Right lobe of liver (tissue), 6 donors: ENCODE measurements at regions not wholly inside any gene's neighbourhood (a gene's known extent, or its start where the extent isn't known, plus 50 kb on each side); places are given as distances from the start of the nearest gene placed in this dataset.

Experiments used
- ATAC-seq, 4 donors: fragments of 200-7000 bp; cut with Tn5 transposase; one replicate each; pipeline ENCODE4 v1.9.1; 2020; ENCODE audit warnings: mild to moderate bottlenecking in 4 of 4, moderate library complexity in 4 of 4
- DNase-seq, 3 donors: peaks; one replicate each; pipeline ENCODE4 v3.0.0-alpha.2; 2020
- H3K27ac ChIP-seq, 3 donors: fragments of 200-600 bp; one replicate each; pipeline ENCODE4 v1.8.0; 2022
- H3K27me3 ChIP-seq, 2 donors: fragments of 200-600 bp; one replicate each; pipeline ENCODE4 v1.8.0; 2022
- H3K36me3 ChIP-seq, 4 donors: fragments of 200-600 bp; sonication (generic) in 1 of 4; one replicate each; pipeline versions ENCODE4 v1.5.1 to v1.8.0; 2017 to 2022; ENCODE audit warnings: control low read depth in 1 of 4
- H3K4me1 ChIP-seq, 4 donors: fragments of 200-600 bp; sonication (generic) in 1 of 4; one replicate each; pipeline versions ENCODE4 v1.5.1 to v1.8.0; 2017 to 2022; ENCODE audit warnings: control low read depth in 1 of 4
- H3K4me3 ChIP-seq, 3 donors: fragments of 200-600 bp; one replicate each; pipeline ENCODE4 v1.8.0; 2022
- H3K9me3 ChIP-seq, 4 donors: fragments of 200-600 bp; sonication (generic) in 1 of 4; one replicate each; pipeline versions ENCODE4 v1.5.1 to v1.8.0; 2017 to 2022; ENCODE audit warnings: control low read depth in 1 of 4
- POLR2A ChIP-seq: fragments of 450-650 bp; IDR thresholded peaks from one replicate; pipeline ENCODE4 v1.6.1; 2017; ENCODE audit warnings: antibody characterized with exemption, mild to moderate bottlenecking
- WGBS: methylation state at CpG from one replicate; pipeline ENCODE4 v1.1.6; 2018; ENCODE audit warnings: low coverage, low lambda C conversion rate; ENCODE audit not compliant: insufficient coverage; ENCODE audit errors: missing lambda C conversion rate; 5-methylcytosine and 5-hydroxymethylcytosine counted together
- intact Hi-C, 2 donors: fragments of 100-400 bp; cut with DNase I; formaldehyde crosslinking; loops; one replicate each; pipeline versions ENCODE4 v1.11.2 to v1.14.1; 2022
- TF ChIP-seq, protein P1 (sequence below), 4 donors: fragments of 200-600 bp in 3 of 4; fragments of 450-650 bp in 1 of 4; IDR thresholded peaks; one replicate each; pipeline versions ENCODE4 v1.5.1 to v1.8.0; 2016 to 2022; ENCODE audit warnings: antibody characterized with exemption in 4 of 4, mild to moderate bottlenecking in 2 of 4
- donor health status: DM: no; HTN: yes; CAD: no.
- donor health status: DM: no; HTN: no; CAD: no.
- donor health status: DM: no; HTN: no; CAD: no.
- donor health status: DM: no; HTN: yes; CAD: no.
- donor health status: DM: no; HTN: yes; CAD: no.

DNA sequence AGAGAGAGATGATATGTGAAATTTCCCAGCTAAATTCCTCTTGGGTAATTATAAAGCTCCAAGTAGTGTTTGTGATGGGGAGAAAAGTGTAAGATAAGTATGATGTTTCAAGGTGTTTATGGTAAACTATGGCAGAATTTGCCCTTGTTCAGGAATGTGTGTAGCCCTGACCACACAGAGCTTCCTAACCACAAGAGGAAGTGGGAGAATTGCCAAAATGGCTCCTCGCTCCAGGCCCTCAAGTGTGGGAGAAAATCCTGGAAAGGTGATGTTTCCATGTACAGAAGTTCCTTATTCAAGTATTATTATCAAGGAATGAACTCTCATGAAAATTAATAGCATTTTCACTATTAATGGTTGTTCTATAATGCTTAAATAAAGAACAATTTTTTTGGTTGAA is 878.3 kb downstream of the TDRD15 start:
- Histone ChIP-seq H3K27me3 (no peaks in the 10 kb centered on the region), H3K27ac (no peak overlapping the region), H3K9me3 (no peaks in the 10 kb centered on the region), H3K4me3 (no peak overlapping the region), H3K36me3 (no peaks in the 10 kb centered on the region), H3K4me1 (no peaks in the 10 kb centered on the region)
- intact Hi-C loops = no loop called here
- ATAC-seq (no peak), DNase-seq (no peak)
- WGBS = no CpG with 5 or more reads among the region's 1 CpG
- no peak for TF ChIP-seq POLR2A
- TF ChIP-seq, protein P1, sequence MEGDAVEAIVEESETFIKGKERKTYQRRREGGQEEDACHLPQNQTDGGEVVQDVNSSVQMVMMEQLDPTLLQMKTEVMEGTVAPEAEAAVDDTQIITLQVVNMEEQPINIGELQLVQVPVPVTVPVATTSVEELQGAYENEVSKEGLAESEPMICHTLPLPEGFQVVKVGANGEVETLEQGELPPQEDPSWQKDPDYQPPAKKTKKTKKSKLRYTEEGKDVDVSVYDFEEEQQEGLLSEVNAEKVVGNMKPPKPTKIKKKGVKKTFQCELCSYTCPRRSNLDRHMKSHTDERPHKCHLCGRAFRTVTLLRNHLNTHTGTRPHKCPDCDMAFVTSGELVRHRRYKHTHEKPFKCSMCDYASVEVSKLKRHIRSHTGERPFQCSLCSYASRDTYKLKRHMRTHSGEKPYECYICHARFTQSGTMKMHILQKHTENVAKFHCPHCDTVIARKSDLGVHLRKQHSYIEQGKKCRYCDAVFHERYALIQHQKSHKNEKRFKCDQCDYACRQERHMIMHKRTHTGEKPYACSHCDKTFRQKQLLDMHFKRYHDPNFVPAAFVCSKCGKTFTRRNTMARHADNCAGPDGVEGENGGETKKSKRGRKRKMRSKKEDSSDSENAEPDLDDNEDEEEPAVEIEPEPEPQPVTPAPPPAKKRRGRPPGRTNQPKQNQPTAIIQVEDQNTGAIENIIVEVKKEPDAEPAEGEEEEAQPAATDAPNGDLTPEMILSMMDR (IDR thresholded peaks at IDR 0.05) = no peak

DNA sequence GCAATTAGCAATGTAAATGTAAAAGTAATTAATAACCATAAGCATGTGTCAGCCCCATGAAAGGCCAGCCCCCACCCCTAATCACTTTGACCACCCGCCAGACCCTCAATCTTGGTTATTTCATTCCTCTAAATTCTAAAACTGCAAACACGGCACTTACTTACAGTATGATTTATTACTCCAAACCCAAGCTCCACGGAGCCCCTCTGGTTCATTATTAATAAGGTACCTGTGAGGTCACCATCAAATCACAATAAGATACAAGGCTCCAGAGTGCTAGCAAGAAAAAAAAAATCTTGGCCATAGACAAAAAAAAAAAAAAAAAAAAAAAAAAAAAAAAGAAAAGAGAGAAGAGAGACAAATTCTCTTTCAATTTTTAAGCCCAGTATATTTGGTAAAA is 879.5 kb downstream of the TDRD15 start:
- H3K27me3 ChIP-seq = no peaks in the 10 kb centered on the region
- TF ChIP-seq POLR2A = no peak
- H3K27ac ChIP-seq = no peak overlapping the region
- intact Hi-C loops = no loop called here
- no peaks in the 10 kb centered on the region for H3K36me3 ChIP-seq
- DNase-seq = no peak
- H3K9me3 ChIP-seq = no peaks in the 10 kb centered on the region
- no peak overlapping the region for H3K4me3 ChIP-seq
- no peak for ATAC-seq
- H3K4me1 ChIP-seq = no peaks in the 10 kb centered on the region
- WGBS = 54% methylated on average over 3 of the region's 3 CpGs

DNA sequence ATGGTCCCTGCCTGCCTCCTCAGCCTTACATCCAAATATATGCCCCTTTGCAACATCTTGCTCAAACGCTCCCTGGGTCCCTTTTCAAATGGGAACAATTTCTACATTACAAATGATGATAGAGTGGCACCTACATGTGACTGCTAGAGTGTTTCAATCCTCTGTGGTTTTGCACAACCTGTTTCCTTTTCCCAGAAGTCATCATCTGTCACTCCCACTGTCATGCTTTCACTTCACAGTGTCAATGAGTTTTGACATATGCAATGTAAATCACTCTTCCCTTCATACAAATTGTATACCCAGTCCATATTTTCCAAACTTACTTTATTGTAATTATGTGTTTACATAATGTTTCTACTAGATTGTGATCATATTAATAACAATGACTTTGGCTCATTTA is 887.3 kb downstream of the TDRD15 start:
- Histone ChIP-seq H3K9me3 (no peaks in the 10 kb centered on the region), H3K27ac (no peak overlapping the region), H3K27me3 (no peaks in the 10 kb centered on the region), H3K4me3 (no peak overlapping the region), H3K4me1 (no peaks in the 10 kb centered on the region), H3K36me3 (no peaks in the 10 kb centered on the region)
- WGBS = 45% methylated on average over 1 of the region's 1 CpG
- intact Hi-C loops = no loop called here
- no peak for ATAC-seq
- no peak for DNase-seq
- TF ChIP-seq, protein P1 (IDR thresholded peaks at IDR 0.05) = no peak
- TF ChIP-seq POLR2A = no peak

DNA sequence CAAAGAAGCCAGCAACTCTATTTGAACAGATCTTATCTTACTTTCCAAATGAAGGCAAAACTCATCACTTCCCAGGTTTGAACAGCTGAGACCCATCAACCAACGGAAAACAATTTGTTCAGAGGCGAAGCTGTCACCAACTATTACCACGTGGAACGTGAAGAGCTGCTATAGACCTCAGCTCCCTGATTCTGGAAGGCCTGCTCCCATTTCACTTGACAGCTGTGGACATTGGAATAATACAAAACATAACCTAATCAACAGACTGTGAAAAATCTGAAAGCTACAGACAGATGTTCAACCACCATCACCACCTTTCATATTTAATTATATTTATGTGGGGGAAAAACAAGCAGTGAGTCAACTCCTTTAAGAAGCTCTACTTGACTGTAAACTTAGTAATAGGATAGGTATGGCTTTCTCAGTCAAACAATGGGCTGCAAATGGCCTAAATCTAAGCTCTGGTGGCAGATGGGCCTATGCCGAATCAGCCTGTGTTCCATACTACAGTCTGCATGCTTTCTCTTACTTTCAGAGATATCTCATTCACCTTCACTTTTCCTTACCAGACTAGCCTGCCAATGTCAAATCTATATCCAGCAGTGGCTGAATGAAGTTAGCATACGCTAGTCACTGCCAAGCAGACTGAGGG is 896.4 kb downstream of the TDRD15 start:
- DNase-seq = no peak
- Histone ChIP-seq H3K27me3 (no peaks in the 10 kb centered on the region), H3K9me3 (no peaks in the 10 kb centered on the region), H3K4me3 (no peak overlapping the region), H3K4me1 (no peaks in the 10 kb centered on the region), H3K36me3 (no peaks in the 10 kb centered on the region), H3K27ac (no peak overlapping the region)
- no peak for ATAC-seq
- intact Hi-C loops = no loop called here
- 85% methylated on average over 6 of the region's 6 CpGs for WGBS
- TF ChIP-seq, protein P1 (IDR thresholded peaks at IDR 0.05) = no peak
- TF ChIP-seq POLR2A = no peak

DNA sequence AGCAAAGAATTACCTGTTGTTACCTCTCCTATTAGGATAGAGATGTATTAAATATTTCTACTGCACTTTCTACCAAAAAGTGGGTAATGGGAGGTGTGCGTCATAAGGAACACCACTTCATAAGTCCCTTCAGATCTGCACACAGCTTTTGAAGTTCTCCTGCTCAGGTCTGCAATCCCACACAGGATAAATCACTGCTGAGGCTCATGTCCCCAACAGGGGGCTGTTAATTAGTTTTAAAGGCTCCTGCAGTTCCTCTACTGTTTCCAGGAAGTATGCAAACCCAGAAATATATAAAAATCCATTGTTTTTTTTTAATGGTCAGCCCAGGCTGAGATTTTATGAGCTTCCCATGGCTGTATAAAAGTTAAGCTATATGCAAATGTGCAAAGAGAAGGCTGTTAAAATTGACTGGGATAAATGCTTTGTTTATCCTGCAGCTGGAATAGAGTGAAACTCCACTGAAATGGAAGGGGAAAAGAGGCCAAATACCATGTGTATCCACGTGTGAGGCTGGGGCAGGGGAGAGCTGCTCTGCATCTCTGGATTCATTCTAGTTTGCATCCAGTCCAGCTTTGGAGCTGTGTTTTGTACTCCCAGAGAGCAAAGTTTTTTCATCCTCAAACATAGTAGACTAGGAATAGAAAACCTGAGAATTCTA is 903.7 kb downstream of the TDRD15 start:
- Histone ChIP-seq H3K36me3 (no peaks in the 10 kb centered on the region), H3K4me3 (no peak overlapping the region), H3K9me3 (no peaks in the 10 kb centered on the region), H3K4me1 (no peaks in the 10 kb centered on the region), H3K27ac (no peak overlapping the region), H3K27me3 (no peaks in the 10 kb centered on the region)
- intact Hi-C loops = no loop called here
- DNase-seq (no peak), ATAC-seq (no peak)
- no peak for TF ChIP-seq POLR2A
- TF ChIP-seq, protein P1 (IDR thresholded peaks at IDR 0.05) = no peak
- WGBS = 56% methylated on average over 2 of the region's 2 CpGs
